IPS-20b (cell line): ENCODE measurements at regions not wholly inside any gene's neighbourhood (a gene's known extent, or its start where the extent isn't known, plus 50 kb on each side); places are given as distances from the start of the nearest gene placed in this dataset.

Source experiments
- H3K27ac ChIP-seq: one replicate; pipeline ENCODE4 v1.5.1; 2013; ENCODE audit warnings: low read length
- H3K27me3 ChIP-seq: 2 replicates; pipeline ENCODE4 v1.6.1; 2013; ENCODE audit warnings: mild to moderate bottlenecking, low read length, inconsistent platforms; ENCODE audit not compliant: insufficient read depth
- H3K36me3 ChIP-seq: 2 replicates; pipeline ENCODE4 v1.6.1; 2013; ENCODE audit warnings: low read depth, mild to moderate bottlenecking, inconsistent platforms, low read length, moderate library complexity; ENCODE audit not compliant: insufficient read depth
- H3K4me1 ChIP-seq: 2 replicates; pipeline ENCODE4 v1.6.1; 2013; ENCODE audit warnings: mild to moderate bottlenecking, control low read depth, inconsistent platforms, low read length, moderate library complexity; ENCODE audit not compliant: insufficient read depth
- H3K4me3 ChIP-seq: 2 replicates; pipeline ENCODE4 v1.5.1; 2013; ENCODE audit warnings: mild to moderate bottlenecking, low read length, inconsistent platforms
- H3K9ac ChIP-seq: 2 replicates; pipeline ENCODE4 v1.6.1; 2013; ENCODE audit warnings: low read depth, mild to moderate bottlenecking, inconsistent platforms, low read length, moderate library complexity
- H3K9me3 ChIP-seq: 2 replicates; pipeline ENCODE4 v1.6.1; 2013; ENCODE audit warnings: mild to moderate bottlenecking, low read depth, low read length, inconsistent platforms; ENCODE audit not compliant: insufficient read depth

GRCh38 chr13:40127476-40127875 is 472.0 kb downstream of the COG6 start:
- Histone ChIP-seq H3K27ac (no peak overlapping the region), H3K27me3 (no peaks in the 10 kb centered on the region), H3K4me3 (no peak overlapping the region), H3K4me1 (peaks cover 12% of the 10 kb centered on the region; the same call in 1 of the 2 replicates), H3K9ac (no peak overlapping the region), H3K36me3 (no peaks in the 10 kb centered on the region), H3K9me3 (no peaks in the 10 kb centered on the region)

- Histone ChIP-seq H3K4me3 (no peak overlapping the region), H3K9ac (no peak overlapping the region), H3K27me3 (no peaks in the 10 kb centered on the region), H3K9me3 (no peaks in the 10 kb centered on the region), H3K27ac (no peak overlapping the region), H3K36me3 (no peaks in the 10 kb centered on the region), H3K4me1 (peaks cover 12% of the 10 kb centered on the region; the same call in 1 of the 2 replicates)
These were observed 472.5 kb downstream of the COG6 start for GRCh38 chr13:40127925-40128324.

GRCh38 chr13:40129467-40129866 is 474.0 kb downstream of the COG6 start:
- no peaks in the 10 kb centered on the region for H3K27me3 ChIP-seq
- no peaks in the 10 kb centered on the region for H3K9me3 ChIP-seq
- H3K4me3 ChIP-seq, result no peak overlapping the region
- H3K27ac ChIP-seq, result no peak overlapping the region
- no peak overlapping the region for H3K9ac ChIP-seq
- H3K4me1 ChIP-seq, result peaks cover 2% of the 10 kb centered on the region; the same call in 1 of the 2 replicates
- no peaks in the 10 kb centered on the region for H3K36me3 ChIP-seq

GRCh38 chr13:40130871-40131636 is 475.6 kb downstream of the COG6 start:
- Histone ChIP-seq H3K9ac (no peak overlapping the region), H3K27ac (no peak overlapping the region), H3K9me3 (no peaks in the 10 kb centered on the region), H3K36me3 (no peaks in the 10 kb centered on the region), H3K27me3 (no peaks in the 10 kb centered on the region), H3K4me3 (no peak overlapping the region), H3K4me1 (no peaks in the 10 kb centered on the region)

- no peak overlapping the region for H3K4me3 ChIP-seq
- no peaks in the 10 kb centered on the region for H3K36me3 ChIP-seq
- no peak overlapping the region for H3K27ac ChIP-seq
- no peaks in the 10 kb centered on the region for H3K9me3 ChIP-seq
- H3K27me3 ChIP-seq, result no peaks in the 10 kb centered on the region
- no peak overlapping the region for H3K9ac ChIP-seq
- H3K4me1 ChIP-seq, result no peaks in the 10 kb centered on the region
These were observed 476.8 kb downstream of the COG6 start for GRCh38 chr13:40132249-40132648.

GRCh38 chr13:40136896-40137295 is 481.4 kb downstream of the COG6 start:
- no peak overlapping the region for H3K27ac ChIP-seq
- H3K9me3 ChIP-seq, result no peaks in the 10 kb centered on the region
- no peaks in the 10 kb centered on the region for H3K4me1 ChIP-seq
- no peak overlapping the region for H3K4me3 ChIP-seq
- no peaks in the 10 kb centered on the region for H3K27me3 ChIP-seq
- H3K9ac ChIP-seq, result no peak overlapping the region
- no peaks in the 10 kb centered on the region for H3K36me3 ChIP-seq

- Histone ChIP-seq H3K4me1 (no peaks in the 10 kb centered on the region), H3K4me3 (no peak overlapping the region), H3K27ac (no peak overlapping the region), H3K36me3 (no peaks in the 10 kb centered on the region), H3K9ac (no peak overlapping the region), H3K27me3 (no peaks in the 10 kb centered on the region), H3K9me3 (no peaks in the 10 kb centered on the region)
These were observed 481.9 kb downstream of the COG6 start for GRCh38 chr13:40137400-40137799.

- H3K4me3 ChIP-seq, result no peak overlapping the region
These were observed 484.5 kb downstream of the COG6 start for GRCh38 chr13:40139896-40140520.

GRCh38 chr13:40141859-40142555 is 486.5 kb downstream of the COG6 start:
- Histone ChIP-seq H3K9me3 (no peaks in the 10 kb centered on the region), H3K27ac (no peak overlapping the region), H3K27me3 (no peaks in the 10 kb centered on the region), H3K9ac (no peak overlapping the region), H3K36me3 (no peaks in the 10 kb centered on the region), H3K4me3 (no peak overlapping the region), H3K4me1 (no peaks in the 10 kb centered on the region)

More at GRCh38 chr13:40139896-40140520, 484.5 kb downstream of the COG6 start:
- H3K36me3 ChIP-seq, result no peaks in the 10 kb centered on the region
- no peaks in the 10 kb centered on the region for H3K9me3 ChIP-seq
- no peak overlapping the region for H3K27ac ChIP-seq
- no peak overlapping the region for H3K9ac ChIP-seq
- H3K4me1 ChIP-seq, result no peaks in the 10 kb centered on the region
- H3K27me3 ChIP-seq, result no peaks in the 10 kb centered on the region

GRCh38 chr13:40143106-40143505 is 487.6 kb downstream of the COG6 start:
- no peak overlapping the region for H3K4me3 ChIP-seq
- no peaks in the 10 kb centered on the region for H3K36me3 ChIP-seq
- no peak overlapping the region for H3K27ac ChIP-seq
- H3K9me3 ChIP-seq, result no peaks in the 10 kb centered on the region
- H3K27me3 ChIP-seq, result no peaks in the 10 kb centered on the region
- no peak overlapping the region for H3K9ac ChIP-seq
- no peaks in the 10 kb centered on the region for H3K4me1 ChIP-seq

GRCh38 chr13:40143559-40143958 is 488.1 kb downstream of the COG6 start:
- no peak overlapping the region for H3K4me3 ChIP-seq
- no peaks in the 10 kb centered on the region for H3K9me3 ChIP-seq
- no peaks in the 10 kb centered on the region for H3K27me3 ChIP-seq
- no peak overlapping the region for H3K9ac ChIP-seq
- H3K4me1 ChIP-seq, result no peaks in the 10 kb centered on the region
- H3K36me3 ChIP-seq, result no peaks in the 10 kb centered on the region
- H3K27ac ChIP-seq, result no peak overlapping the region

- no peak overlapping the region for H3K9ac ChIP-seq
- H3K36me3 ChIP-seq, result no peaks in the 10 kb centered on the region
- H3K4me1 ChIP-seq, result no peaks in the 10 kb centered on the region
- no peaks in the 10 kb centered on the region for H3K9me3 ChIP-seq
- H3K27ac ChIP-seq, result no peak overlapping the region
- H3K27me3 ChIP-seq, result no peaks in the 10 kb centered on the region
- no peak overlapping the region for H3K4me3 ChIP-seq
These were observed 489.7 kb downstream of the COG6 start for GRCh38 chr13:40145139-40145538.
